ENCODE measurements at regions not wholly inside any gene's neighbourhood (a gene's known extent, or its start where the extent isn't known, plus 50 kb on each side); places are given as distances from the start of the nearest gene placed in this dataset.

- TF ChIP-seq PHF8 (conservative IDR thresholded peaks at IDR 0.05; ENCODE audit: low read depth, low read length) (no peak), BCL11A (IDR thresholded peaks at IDR 0.05; ENCODE audit: low read depth in 2 of 2, low read length in 2 of 2) (no peak), KDM4A (IDR thresholded peaks at IDR 0.05; ENCODE audit: low read depth, low read length, severe bottlenecking) (no peak), ATF2 (IDR thresholded peaks at IDR 0.05; ENCODE audit: low read length) (no peak), CHD7 (IDR thresholded peaks at IDR 0.05; ENCODE audit: insufficient replicate concordance, low read length) (no peak), SAP30 (IDR thresholded peaks at IDR 0.05; ENCODE audit: insufficient read depth, insufficient replicate concordance, low read length) (no peak), CHD1 (IDR thresholded peaks at IDR 0.05; ENCODE audit: low read depth, low read length) (no peak), CREB1 (IDR thresholded peaks at IDR 0.05) (no peak), MAX (IDR thresholded peaks at IDR 0.05) (no peak)
These were observed 146.3 kb upstream of the NRG3 start (continued) for GRCh38 chr10:81728692-81729091.
